Stimulated activated naive CD4-positive, alpha-beta T cell (primary cell): ENCODE measurements at regions not wholly inside any gene's neighbourhood (a gene's known extent, or its start where the extent isn't known, plus 50 kb on each side); places are given as distances from the start of the nearest gene placed in this dataset.

Source experiments
- DNase-seq, 6 experiments: peaks; one replicate each; lab custom pipeline; 2025; lab: John Stamatoyannopoulos, UW

- no peak for DNase-seq
Measured at GRCh38 chr10:4581929-4582328, 244.1 kb upstream of the AKR1E2 start.

- DNase-seq = no peak
Measured at GRCh38 chr10:4579844-4580243, 246.2 kb upstream of the AKR1E2 start.

GRCh38 chr10:4576206-4576605 lies 249.8 kb upstream of the AKR1E2 start:
- no peak for DNase-seq

GRCh38 chr10:4569151-4569550 lies 256.9 kb upstream of the AKR1E2 start:
- no peak for DNase-seq

- DNase-seq = no peak
Measured at GRCh38 chr10:4568731-4569130, 257.3 kb upstream of the AKR1E2 start.

GRCh38 chr10:4568086-4568485 lies 257.9 kb upstream of the AKR1E2 start:
- no peak for DNase-seq

GRCh38 chr10:4567637-4568036 lies 258.4 kb upstream of the AKR1E2 start:
- no peak for DNase-seq

GRCh38 chr10:4566011-4566410 lies 260.0 kb upstream of the AKR1E2 start:
- DNase-seq = no peak

GRCh38 chr10:4561296-4561695 lies 264.7 kb upstream of the AKR1E2 start:
- no peak for DNase-seq

- no peak for DNase-seq
Measured at GRCh38 chr10:4557469-4557868, 268.5 kb upstream of the AKR1E2 start.

- DNase-seq = no peak
Measured at GRCh38 chr10:4556527-4556926, 269.5 kb upstream of the AKR1E2 start.

GRCh38 chr10:4555920-4556319 lies 270.1 kb upstream of the AKR1E2 start:
- no peak for DNase-seq

- peak in 1 of 6 experiments; percentile 1 for DNase-seq
Measured at GRCh38 chr10:4549139-4549653, 276.8 kb upstream of the AKR1E2 start.

- DNase-seq = no peak
Measured at GRCh38 chr10:4546931-4547330, 279.1 kb upstream of the AKR1E2 start.

- no peak for DNase-seq
Measured at GRCh38 chr10:4546500-4546899, 279.5 kb upstream of the AKR1E2 start.

GRCh38 chr10:4545062-4545461 lies 280.9 kb upstream of the AKR1E2 start:
- DNase-seq = no peak

- DNase-seq = no peak
Measured at GRCh38 chr10:4543938-4544533, 282.0 kb upstream of the AKR1E2 start.

- DNase-seq = no peak
Measured at GRCh38 chr10:4541292-4541691, 284.7 kb upstream of the AKR1E2 start.

GRCh38 chr10:4538016-4538415 lies 288.0 kb upstream of the AKR1E2 start:
- no peak for DNase-seq

GRCh38 chr10:4535521-4535920 lies 290.5 kb upstream of the AKR1E2 start:
- no peak for DNase-seq

GRCh38 chr10:4533621-4534020 lies 292.4 kb upstream of the AKR1E2 start:
- DNase-seq = no peak

GRCh38 chr10:4532976-4533375 lies 293.0 kb upstream of the AKR1E2 start:
- DNase-seq = no peak

- DNase-seq = no peak
Measured at GRCh38 chr10:4532467-4532866, 293.5 kb upstream of the AKR1E2 start.

GRCh38 chr10:4532011-4532410 lies 294.0 kb upstream of the AKR1E2 start:
- no peak for DNase-seq
